MV-4-11 (cell line): ENCODE measurements at regions not wholly inside any gene's neighbourhood (a gene's known extent, or its start where the extent isn't known, plus 50 kb on each side); places are given as distances from the start of the nearest gene placed in this dataset.

Source experiments
- DNase-seq: peaks from one replicate; lab custom pipeline; 2025; lab: John Stamatoyannopoulos, UW

DNA sequence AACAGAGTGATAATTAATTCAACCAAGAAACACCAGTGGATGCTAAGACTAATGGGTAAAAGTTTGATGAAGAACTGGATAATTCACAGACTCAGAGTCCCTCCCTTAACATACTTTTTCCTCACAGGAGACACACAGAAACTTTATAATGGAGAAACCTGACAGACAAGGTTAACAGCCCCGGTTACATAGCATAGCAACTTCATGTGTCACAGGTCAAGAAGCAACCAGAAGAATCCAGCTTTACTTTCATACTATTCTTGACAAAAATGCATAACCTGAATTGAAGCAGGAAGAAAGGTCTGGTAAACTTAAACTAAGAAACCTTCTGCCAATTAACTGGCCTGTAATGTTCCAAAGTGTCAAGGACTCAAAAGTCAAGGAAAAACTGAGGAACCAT lies 375.9 kb downstream of the RNF144B start:
- no peak for DNase-seq

DNA sequence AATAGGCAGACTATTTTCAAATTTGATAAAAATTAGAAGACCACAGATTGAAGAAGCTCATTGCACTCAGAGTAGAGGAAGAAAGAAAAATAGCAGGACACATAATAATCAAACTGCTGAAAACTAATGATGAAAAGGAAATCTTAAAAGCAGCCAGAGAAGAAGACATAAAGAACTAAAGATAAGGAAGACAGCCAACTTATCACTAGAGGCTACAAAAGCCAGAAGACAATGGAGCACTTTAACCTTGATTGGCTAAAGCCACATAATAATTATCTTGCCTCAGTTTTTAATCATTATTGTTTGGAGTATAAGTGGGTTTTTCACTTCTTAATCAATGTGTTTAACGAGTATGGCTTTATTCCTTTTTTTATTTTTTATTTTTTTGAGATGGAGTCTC lies 397.6 kb downstream of the RNF144B start:
- DNase-seq = no peak

DNA sequence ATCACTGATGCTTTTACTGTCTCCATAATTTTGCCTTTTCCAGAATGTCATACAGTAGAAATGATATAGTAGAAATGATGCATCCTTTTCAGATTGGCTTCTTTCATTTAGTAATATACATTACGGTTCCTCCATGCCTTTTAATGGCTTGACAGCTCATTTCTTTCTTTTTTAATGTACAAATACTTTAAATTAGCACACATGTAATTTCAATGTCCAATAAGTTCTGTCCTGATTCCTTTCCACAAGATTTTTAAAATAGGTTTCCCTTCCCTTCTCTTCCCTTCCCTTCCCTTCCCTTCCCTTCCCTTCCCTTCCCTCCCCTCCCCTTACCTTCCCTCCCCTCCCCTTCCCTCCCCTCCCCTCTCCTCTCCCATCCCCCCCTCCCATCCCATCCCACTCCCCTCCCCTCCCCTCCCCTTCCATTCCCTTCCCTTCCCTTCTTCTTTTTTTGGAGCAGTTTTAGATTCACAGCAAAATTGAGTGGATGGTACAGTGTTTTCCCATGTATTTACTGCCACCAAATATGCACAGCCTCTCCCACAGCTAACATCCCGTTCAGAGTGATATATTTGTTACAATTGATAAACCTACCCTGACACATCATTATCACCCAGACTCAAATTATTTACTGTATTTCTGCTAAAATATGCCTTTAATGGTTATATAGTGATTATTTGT lies 398.8 kb downstream of the RNF144B start:
- DNase-seq = no peak

DNA sequence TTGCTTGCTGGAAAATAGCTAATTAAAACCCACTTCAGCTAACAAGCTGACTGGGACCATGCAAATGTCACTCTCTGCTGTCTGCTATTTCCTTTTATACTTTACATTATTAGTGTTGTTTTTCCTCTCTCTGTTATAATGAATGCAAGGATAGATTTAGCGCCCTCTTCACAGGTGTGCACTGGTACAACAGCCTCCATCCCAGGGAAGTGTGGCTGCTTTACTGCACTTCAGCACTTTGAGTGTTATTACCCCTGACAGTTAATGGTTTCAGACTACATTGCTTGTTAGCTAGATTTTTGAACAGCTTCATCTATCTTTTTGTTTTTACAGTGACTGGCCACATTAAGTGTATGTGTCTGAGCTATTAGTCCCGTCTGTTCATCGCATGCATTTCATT lies 405.7 kb downstream of the RNF144B start:
- no peak for DNase-seq

DNA sequence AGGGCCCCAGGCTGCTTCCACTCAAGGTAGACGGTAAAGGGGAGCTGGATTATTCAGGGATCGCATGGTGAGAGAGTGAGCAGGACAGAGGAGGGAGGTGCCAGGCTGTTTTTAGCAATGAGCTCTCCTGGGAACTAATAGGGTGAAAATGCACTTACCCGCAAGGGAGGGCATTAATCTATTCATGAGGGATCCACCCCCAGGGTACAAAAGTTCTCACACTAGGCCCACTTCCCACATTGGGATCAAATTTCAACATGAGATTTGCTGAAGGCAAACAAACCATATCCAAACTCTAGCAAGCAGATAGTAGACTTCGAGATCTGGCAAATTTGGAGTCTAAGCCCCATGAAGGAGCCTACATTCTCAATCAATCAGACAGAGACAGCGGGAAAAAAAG lies 408.6 kb downstream of the RNF144B start:
- no peak for DNase-seq

DNA sequence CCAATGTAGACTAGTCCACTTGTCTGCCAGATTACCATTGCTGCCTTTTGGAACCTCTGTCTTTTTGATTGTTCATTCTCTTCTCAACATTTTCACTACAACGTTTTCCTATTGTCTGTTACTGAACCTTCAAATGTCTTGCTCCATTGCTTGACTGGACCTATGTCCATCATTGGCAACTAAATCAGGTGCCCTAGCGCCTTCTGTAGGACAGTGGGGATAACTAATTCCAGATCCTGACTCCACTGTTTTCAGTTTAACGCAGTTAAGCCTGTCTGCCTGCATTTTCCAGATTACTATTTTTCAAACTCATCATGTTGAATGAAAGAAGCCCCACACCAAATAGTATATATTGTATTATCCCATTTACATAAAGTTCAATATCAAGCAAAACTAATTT lies 433.6 kb downstream of the RNF144B start:
- no peak for DNase-seq

DNA sequence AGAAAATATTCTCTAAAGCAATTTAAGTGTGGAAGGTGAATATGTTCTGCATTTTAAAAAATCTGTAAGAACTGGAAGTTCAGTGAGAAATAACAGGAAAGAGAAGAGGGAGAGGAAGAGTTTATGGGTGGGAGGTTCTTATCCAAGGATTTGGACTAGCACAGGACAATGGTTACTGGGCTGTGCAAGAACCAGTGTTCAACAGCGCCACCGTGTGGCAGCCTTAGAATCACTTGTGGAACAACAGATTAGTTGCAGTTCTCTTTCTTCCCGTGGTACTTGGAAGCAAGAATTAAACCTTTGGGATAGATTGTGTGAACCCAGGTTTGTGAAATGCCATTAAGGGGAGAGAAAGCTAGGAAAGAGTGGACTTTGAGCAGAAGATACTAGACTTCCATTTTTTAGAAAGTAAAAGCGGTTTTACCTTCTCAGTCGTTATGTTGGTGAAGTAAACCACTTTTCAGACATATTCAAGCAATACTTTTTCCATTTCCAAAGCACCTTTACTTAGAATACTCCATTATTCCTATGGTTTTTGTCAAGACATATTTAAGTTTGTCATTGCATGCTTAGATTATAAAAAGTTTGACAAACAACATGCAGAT lies 436.7 kb downstream of the RNF144B start:
- peak; percentile 34 for DNase-seq

DNA sequence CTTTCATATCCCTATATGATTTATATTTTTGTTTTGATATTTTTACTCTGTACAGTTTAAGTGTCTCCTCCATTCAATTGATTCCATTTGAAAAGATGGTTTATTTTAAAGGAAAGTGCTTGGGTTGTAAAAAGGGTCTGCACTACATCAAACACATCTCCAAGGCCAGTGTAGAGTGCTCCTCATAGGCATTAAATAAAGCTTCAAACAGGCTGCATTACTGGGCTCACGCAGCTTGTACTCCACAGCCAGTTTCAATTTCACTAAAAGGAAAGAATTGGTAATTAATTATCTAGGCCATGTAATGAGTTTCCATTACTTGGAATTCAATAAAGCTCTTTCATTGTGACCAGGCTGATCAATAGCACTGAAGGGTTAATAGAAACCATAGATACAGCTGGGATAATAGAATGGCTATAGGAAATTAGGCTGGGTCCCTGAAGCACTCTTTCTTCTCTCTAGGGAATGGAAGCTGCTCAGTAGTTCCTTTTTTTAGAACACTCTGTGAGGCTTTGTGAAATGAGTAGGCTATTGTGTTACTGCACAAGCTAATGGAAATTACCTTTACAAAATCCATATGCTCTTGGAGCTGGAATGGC lies 442.2 kb downstream of the RNF144B start:
- DNase-seq = no peak

DNA sequence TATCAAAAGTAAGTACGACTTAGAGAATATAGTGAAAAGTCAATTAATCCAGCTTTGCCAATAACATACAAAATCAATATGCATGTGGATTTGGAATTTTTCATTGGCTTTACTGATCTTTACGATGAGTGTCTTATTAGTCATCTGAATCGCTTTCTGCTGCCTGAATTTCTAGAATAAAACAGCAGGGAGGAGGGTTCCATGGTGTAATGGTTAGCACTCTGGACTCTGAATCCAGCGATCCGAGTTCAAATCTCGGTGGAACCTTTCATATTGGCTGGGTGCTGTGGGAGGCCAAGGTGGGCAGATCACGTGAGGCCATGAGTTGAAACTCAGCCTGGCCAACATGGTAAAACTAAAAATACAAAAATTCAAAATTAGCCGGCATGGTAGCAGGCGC lies 448.8 kb downstream of the RNF144B start:
- DNase-seq = no peak

DNA sequence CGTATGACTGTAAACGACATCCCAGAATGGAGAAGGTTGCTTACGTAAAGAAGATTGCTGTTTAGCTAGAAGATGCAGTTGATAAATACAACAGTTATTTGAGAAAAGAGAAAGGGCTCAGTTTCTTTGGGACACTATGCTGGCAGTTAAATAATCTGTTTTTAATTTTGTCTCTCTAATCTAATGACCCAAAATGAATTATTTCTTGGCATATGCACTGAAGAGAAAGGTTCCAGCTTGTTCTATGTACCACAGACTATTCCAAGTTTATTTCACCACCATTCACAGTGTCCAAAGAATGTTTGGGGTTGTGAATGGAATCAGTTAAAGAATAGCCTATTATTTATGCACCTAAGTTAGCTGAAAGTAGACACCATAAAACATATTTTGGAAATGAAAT lies 449.9 kb downstream of the RNF144B start:
- DNase-seq = no peak

DNA sequence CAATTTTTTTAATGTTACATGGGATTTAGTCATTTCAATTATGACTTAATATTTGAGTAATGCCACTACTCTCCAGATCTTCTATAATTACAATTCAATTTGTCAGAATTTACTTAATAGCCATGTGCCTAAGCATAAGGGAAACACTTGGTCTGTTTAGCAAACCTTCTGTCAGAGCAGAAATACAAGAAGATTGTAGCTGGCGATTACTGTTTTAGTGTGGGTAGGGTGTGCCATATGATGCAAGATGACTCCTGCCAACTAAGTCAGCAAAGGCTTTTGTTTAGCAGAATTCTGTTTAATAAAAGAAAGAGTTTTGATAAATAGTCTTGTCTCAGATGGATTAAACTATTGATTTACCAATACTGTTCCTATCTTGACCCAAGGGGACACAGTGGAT lies 455.4 kb downstream of the RNF144B start:
- DNase-seq = no peak

DNA sequence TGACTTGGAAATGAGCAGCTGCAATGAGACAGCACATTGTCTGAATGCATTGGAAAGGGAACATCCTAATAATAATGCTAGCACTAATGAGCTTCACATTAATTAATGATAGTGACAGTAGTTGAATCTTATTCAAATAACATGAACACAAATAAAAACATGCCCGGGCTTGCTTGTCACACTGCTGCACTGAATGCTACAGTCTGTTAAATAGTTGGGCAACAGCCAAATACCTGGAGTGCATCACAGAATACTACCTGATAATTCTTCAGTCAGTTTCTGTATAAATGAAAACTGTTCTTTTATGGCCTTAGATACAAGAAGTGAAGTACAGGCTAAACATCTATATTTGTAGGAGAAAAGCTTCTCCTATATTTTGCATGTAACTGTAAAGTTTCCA lies 458.7 kb downstream of the RNF144B start:
- no peak for DNase-seq

DNA sequence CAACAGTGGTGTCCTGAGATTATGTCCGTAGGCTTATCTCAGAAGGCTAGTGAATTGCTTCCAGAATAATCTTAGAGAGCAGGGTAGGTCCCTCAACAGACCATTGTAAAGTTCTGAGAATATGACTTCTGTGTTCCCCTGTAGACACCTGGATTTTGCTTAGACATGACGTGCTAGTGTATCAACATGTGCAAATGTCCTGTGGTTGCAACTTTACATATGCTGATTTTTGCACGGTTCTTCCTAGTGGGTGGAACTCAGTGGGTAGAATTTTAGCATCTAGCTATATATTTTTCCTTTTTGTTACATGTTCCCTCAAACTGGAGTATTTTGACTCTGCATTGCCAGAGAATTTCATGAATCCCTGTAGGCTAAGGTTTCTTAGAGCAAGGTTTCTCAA lies 459.2 kb downstream of the RNF144B start:
- DNase-seq = no peak

DNA sequence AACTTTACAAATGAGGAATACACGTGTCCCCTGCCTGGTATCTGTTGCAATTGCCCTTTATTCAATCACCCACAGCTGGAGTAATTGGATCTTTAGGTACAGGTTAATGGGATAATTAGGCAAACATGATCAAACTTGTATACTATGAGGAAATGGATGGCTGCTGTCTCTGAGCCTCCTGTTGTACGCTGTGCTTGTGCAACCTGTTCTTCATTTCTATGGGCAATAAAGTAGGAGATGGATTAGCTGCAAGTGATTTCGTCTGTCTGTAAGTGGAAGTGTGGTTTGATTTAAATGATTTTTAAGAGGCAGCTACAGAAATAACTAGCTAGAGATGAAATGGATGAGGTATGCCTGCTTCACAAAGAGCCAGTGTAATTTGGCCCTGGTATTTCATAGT lies 474.1 kb downstream of the RNF144B start:
- no peak for DNase-seq

DNA sequence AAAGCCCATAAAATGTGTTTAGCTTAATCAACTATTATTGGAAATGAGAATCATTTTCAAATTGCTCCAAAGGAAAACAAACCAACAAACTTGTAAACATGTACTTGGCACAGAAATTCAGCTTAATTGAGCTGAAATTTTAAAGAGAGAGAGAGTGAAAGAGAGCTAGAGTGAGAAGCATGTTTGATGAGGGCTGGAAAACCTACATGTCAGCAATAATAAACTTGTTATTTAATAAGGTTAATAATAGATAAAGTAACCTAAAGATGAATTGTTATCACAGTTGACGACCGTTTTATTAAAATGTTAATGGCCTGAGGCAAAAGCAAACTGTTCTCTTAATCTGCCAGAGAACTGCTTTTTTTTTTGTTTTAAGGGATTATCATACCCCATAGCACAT lies 496.1 kb downstream of the RNF144B start:
- DNase-seq = no peak

DNA sequence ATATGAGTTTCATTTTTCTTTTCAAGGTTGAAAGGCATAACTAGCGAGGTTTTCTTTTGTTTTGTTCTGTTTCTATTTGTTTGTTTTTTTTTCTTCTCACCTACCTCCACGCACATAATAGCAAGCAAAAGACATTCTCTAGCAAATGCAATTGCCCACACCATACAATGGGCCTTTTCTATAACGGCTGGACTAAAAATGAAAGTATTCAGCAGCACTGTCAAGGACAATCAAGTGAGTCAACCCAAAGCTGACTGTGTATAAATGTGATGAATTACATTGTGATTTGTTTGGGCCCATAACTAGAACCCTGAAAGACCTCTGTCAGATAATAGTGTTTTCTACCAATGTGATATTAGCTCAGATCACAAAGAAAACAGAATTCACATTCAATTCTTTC lies 496.7 kb downstream of the RNF144B start:
- no peak for DNase-seq

DNA sequence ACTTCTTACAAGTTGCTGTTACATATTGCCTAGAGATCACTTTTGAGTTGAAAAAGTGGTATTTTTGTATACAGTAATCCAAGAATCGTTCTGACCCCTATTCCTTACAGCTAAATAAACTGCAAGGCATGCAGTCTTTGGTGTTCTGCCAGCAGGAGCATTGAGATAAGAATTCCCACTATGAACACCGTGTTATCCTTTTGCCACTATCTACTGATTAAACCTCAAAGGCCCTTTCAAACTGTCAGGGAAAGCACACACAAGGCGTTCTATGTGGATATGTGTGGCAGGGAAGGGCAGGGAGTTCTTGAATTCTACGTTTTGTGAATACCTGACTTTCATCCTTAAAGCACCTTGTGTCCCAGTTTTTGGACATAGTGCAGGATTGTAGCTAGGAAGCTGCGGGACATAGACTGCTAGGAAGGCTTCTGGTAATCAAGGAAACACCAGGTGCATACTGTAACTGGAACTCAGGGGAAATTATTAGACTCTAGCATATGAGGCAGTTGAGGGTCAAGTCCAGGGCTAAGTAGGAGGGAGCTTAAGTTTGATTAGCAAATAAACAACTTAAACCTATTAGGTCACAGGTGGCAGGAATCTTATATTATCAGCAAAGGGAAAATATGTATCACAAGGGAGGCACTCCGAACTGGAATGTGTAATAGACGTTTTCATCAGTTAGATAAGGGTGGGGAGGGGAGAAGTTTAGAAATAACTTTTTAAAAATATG lies 506.6 kb downstream of the RNF144B start:
- DNase-seq = no peak

DNA sequence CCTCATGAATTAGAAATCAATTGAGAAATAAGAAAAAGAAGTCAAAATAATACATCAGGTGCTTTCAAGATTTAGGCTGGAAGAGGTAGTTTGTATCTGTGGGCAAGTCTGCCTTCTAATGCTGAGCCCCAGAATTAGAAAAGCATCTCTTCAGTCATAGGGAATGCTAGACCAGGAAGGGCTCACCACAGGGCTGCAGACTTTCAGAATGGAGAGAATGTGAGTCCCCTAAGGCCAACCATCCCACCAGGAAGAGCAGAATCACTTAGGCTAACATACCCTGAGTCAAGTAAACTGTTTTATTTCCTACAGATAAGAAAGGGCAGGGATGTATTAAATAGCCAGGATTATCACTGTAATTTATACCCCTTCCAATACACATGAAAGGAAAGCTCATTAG lies 510.2 kb downstream of the RNF144B start:
- DNase-seq = no peak

DNA sequence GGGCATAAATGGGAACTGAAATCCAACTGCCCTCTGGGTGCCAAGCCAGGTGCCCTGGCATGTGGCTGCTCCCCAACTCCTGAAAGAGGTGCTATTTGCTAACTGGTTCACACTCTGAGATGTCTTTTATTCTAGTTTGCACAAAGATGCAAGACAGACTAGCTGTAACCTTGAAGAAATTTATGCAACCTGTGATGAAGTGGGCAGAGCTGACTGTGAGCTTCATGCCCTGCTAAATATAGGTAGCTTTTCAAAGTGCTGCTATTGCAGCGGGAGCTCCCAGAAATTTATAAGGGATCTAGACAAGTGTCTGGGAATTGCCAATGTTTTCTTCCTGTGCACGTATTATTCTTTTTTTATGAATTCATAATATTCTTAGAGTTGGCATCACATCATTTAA lies 517.5 kb downstream of the RNF144B start:
- DNase-seq = no peak

DNA sequence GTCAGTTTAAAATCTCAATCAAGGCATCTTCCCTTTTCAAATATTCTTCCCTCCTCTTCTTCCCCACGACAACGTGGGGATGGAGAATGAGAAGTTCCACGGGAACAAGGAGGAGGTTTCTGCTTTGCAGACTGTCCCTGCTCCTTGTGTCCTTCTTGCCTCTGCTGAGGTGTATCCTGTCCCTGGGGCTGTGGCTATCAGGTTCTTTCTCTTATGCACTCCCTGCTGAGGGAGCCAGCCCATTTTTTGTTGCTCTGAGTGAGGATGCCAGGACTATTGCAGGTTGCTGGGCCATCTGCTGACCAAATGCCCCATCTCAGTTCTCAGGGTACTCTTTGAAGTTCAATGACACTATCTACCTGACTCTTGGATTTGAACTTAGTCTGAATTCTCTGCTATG lies 533.6 kb downstream of the RNF144B start:
- DNase-seq = no peak

DNA sequence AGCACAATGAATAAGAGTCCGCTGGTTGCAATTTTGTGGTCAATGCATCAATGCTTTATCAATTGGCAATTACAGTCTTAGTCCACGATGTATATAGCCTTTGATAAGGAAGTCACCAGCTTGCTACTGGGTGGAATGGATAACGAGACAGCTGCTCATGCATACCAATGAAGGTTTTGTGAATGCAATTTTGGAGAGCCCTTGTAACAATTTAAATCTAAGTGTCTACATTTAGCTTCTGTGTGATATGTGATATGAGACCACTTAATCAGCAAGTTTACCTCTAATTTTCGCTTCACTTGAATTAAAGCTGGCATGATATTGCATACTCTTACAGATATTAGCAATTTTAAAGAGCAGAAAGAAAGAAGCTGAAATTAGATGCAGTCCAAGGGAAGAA lies 543.9 kb downstream of the RNF144B start:
- no peak for DNase-seq

DNA sequence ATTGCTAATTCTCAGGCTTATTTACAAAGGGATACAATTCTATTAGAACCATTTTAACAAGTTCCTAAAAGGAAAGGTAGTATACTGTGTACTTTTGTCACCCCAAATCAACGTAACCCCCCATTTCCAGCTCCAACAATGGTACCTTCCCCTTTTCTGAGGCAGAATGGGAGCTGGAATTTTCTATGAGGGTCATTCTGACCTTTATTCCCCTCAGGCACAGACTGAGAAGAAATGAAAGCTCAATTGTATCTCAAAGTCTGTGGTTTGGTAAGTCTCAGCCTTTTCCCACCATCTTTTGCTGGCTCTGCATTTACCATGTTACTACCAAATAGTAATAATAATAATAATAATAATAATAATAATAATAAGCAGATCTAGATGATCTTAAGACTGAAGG lies 571.0 kb downstream of the RNF144B start:
- no peak for DNase-seq

DNA sequence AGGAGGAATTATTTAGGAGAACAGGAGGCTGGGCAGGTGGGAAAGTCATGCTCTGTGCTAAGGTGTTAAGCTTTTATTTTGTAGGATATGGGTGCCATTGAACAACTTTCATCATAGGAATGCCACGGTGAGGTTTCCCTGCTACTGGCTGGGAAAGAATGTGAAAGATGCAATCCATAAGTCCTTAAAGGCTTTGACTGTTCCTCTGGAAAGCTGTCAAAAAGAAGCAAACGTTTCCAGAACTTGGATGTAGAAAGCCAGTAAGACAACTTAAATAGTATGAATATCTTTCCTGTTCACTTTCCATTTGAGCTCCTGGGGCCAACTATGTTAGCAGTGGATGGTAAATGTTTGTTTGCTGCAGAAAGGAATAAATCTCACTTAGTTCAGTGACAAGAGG lies 574.4 kb downstream of the RNF144B start:
- no peak for DNase-seq
